GM23338 (cell line): ENCODE measurements at regions not wholly inside any gene's neighbourhood (a gene's known extent, or its start where the extent isn't known, plus 50 kb on each side); places are given as distances from the start of the nearest gene placed in this dataset.

Experiments used
- ATAC-seq: fragments of 200-7000 bp; cut with Tn5 transposase; 3 replicates; pipeline ENCODE4 v1.9.1; 2020
- DNase-seq: peaks from one replicate; pipeline ENCODE4 v3.0.0-alpha.2; 2015; ENCODE audit warnings: low spot score
- H2AFZ ChIP-seq: fragments of 200-600 bp; sonication (generic); 2 replicates; pipeline ENCODE4 v1.8.0; 2016; ENCODE audit warnings: antibody characterized with exemption, mild to moderate bottlenecking, moderate library complexity
- H3F3A ChIP-seq: fragments of 200-600 bp; sonication (generic); replicated peaks from 2 replicates; pipeline ENCODE4 v1.8.0; 2017; ENCODE audit warnings: antibody characterized with exemption, mixed run types, low read depth
- H3K27ac ChIP-seq: fragments of 200-600 bp; sonication (generic); 2 replicates; pipeline ENCODE4 v1.6.1; 2016; ENCODE audit warnings: low read depth
- H3K27me3 ChIP-seq: fragments of 200-600 bp; sonication (generic); 2 replicates; pipeline ENCODE4 v1.8.0; 2016; ENCODE audit warnings: mild to moderate bottlenecking, mixed run types, moderate library complexity; ENCODE audit not compliant: insufficient read depth
- H3K36me3 ChIP-seq: fragments of 200-600 bp; sonication (generic); 2 replicates; pipeline ENCODE4 v1.8.0; 2016; ENCODE audit warnings: mild to moderate bottlenecking; ENCODE audit not compliant: insufficient read depth
- H3K4me1 ChIP-seq: fragments of 200-600 bp; sonication (generic); 2 replicates; pipeline ENCODE4 v1.8.0; 2016; ENCODE audit warnings: mild to moderate bottlenecking, moderate library complexity; ENCODE audit not compliant: insufficient read depth
- H3K4me2 ChIP-seq: fragments of 200-600 bp; sonication (generic); 2 replicates; pipeline ENCODE4 v1.7.1; 2017; ENCODE audit warnings: mixed run types
- H3K4me3 ChIP-seq: fragments of 200-600 bp; sonication (generic); 2 replicates; pipeline ENCODE4 v1.6.1; 2016; ENCODE audit warnings: mixed run types
- H3K79me2 ChIP-seq: fragments of 200-600 bp; sonication (generic); replicated peaks from 2 replicates; pipeline ENCODE4 v1.8.0; 2017; ENCODE audit warnings: mild to moderate bottlenecking; ENCODE audit not compliant: insufficient read depth
- H3K9me2 ChIP-seq: fragments of 200-600 bp; sonication (generic); 2 replicates; pipeline ENCODE4 v1.8.0; 2017; ENCODE audit not compliant: insufficient read depth
- H4K20me1 ChIP-seq: fragments of 200-600 bp; sonication (generic); replicated peaks from 2 replicates; pipeline ENCODE4 v1.8.0; 2017; ENCODE audit warnings: mild to moderate bottlenecking; ENCODE audit not compliant: insufficient read depth
- H3K27ac Mint-ChIP-seq: 2 replicates; pipeline ENCODE4 v1.8.0; 2020; ENCODE audit warnings: inconsistent platforms, mild to moderate bottlenecking, moderate library complexity, mixed read lengths
- H3K27me3 Mint-ChIP-seq: 3 replicates; pipeline ENCODE4 v1.8.0; 2022; ENCODE audit warnings: low read depth, mild to moderate bottlenecking, moderate library complexity, mixed read lengths, inconsistent platforms; ENCODE audit not compliant: insufficient read depth, poor library complexity
- H3K36me3 Mint-ChIP-seq: 3 replicates; pipeline ENCODE4 v1.8.0; 2021; ENCODE audit warnings: low read depth, mild to moderate bottlenecking, inconsistent platforms, moderate library complexity, mixed read lengths
- H3K4me1 Mint-ChIP-seq: 3 replicates; pipeline ENCODE4 v1.8.0; 2020; ENCODE audit warnings: mild to moderate bottlenecking, inconsistent platforms, mixed read lengths
- H3K4me3 Mint-ChIP-seq: 3 replicates; pipeline ENCODE4 v1.8.0; 2021; ENCODE audit warnings: moderate library complexity, mild to moderate bottlenecking, inconsistent platforms, mixed read lengths
- H3K9me3 Mint-ChIP-seq: 3 replicates; pipeline ENCODE4 v1.8.0; 2020; ENCODE audit warnings: moderate library complexity, mild to moderate bottlenecking, inconsistent platforms, mixed read lengths
- CREB1 ChIP-seq: fragments of 250-450 bp; sonication (Bioruptor Pico); IDR thresholded peaks from 2 replicates; pipeline ENCODE4 v1.5.0; 2020; ENCODE audit warnings: low read depth, mild to moderate bottlenecking, moderate library complexity
- EZH2 ChIP-seq: fragments of 200-600 bp; sonication (generic); IDR thresholded peaks from one replicate; pipeline ENCODE4 v1.8.0; 2017; ENCODE audit warnings: antibody characterized with exemption, mild to moderate bottlenecking, low read depth; ENCODE audit not compliant: unreplicated experiment
- EZH2phosphoT487 ChIP-seq: fragments of 200-600 bp; sonication (generic); IDR thresholded peaks from one replicate; pipeline ENCODE4 v1.8.1; 2018; ENCODE audit warnings: antibody characterized with exemption; ENCODE audit not compliant: unreplicated experiment
- JUNB ChIP-seq: IDR thresholded peaks from one replicate; pipeline ENCODE4 v1.6.1; 2016; ENCODE audit warnings: antibody characterized with exemption; ENCODE audit not compliant: unreplicated experiment
- NANOG ChIP-seq: IDR thresholded peaks from 2 replicates; pipeline ENCODE4 v1.6.1; 2016; ENCODE audit warnings: antibody characterized with exemption, borderline replicate concordance
- POLR2AphosphoS5 ChIP-seq: IDR thresholded peaks from 2 replicates; pipeline ENCODE4 v1.6.1; 2016; ENCODE audit warnings: antibody characterized with exemption, low read depth
- REST ChIP-seq: IDR thresholded peaks from one replicate; pipeline ENCODE4 v1.6.1; 2018; ENCODE audit warnings: antibody characterized with exemption; ENCODE audit not compliant: unreplicated experiment
- STAT1 ChIP-seq: IDR thresholded peaks from one replicate; pipeline ENCODE4 v1.6.1; 2016; ENCODE audit warnings: antibody characterized with exemption; ENCODE audit not compliant: unreplicated experiment
- ZNF114 ChIP-seq: fragments of 250-450 bp; sonication (Bioruptor Pico); IDR thresholded peaks from 2 replicates; pipeline ENCODE4 v1.5.0; 2020; ENCODE audit warnings: mild to moderate bottlenecking, moderate library complexity
- ZNF331 ChIP-seq: fragments of 250-450 bp; sonication (Bioruptor Pico); IDR thresholded peaks from 2 replicates; pipeline ENCODE4 v1.5.0; 2020; ENCODE audit warnings: low read depth, mild to moderate bottlenecking, moderate library complexity
- ZNF462 ChIP-seq: fragments of 250-450 bp; sonication (Bioruptor Pico); IDR thresholded peaks from 2 replicates; pipeline ENCODE4 v1.5.0; 2020; ENCODE audit warnings: mild to moderate bottlenecking, moderate library complexity
- TF ChIP-seq, protein P1 (sequence below), 2 experiments: fragments of 200-600 bp in 1 of 2; sonication (generic) in 1 of 2; conservative IDR thresholded peaks; 2 replicates each; pipeline versions ENCODE4 v1.5.1 to v1.6.1; 2016 to 2017; ENCODE audit warnings: antibody characterized with exemption in 2 of 2, low read depth in 2 of 2, mild to moderate bottlenecking in 2 of 2, moderate library complexity in 1 of 2
- TF ChIP-seq, protein P2 (sequence below): IDR thresholded peaks from 2 replicates; pipeline ENCODE4 v1.6.1; 2016; ENCODE audit warnings: antibody characterized with exemption

- Histone ChIP-seq H3K36me3 (peaks cover 5% of the 10 kb centered on the region; the same call in 1 of the 2 replicates), H3K79me2 (no peaks in the 10 kb centered on the region), H3K4me1 (no peaks in the 10 kb centered on the region), H3K4me3 (no peak overlapping the region), H3K4me2 (no peak overlapping the region), H3K27ac (no peak overlapping the region), H3F3A (no peaks in the 10 kb centered on the region), H3K9me2 (no peaks in the 10 kb centered on the region), H3K27me3 (no peaks in the 10 kb centered on the region), H4K20me1 (no peaks in the 10 kb centered on the region), H2AFZ (no peak overlapping the region)
- peaks cover 16% of the 10 kb centered on the region for H3K36me3 Mint-ChIP-seq
- no peaks in the 10 kb centered on the region for H3K4me1 Mint-ChIP-seq
- H3K9me3 Mint-ChIP-seq: peaks cover 92% of the 10 kb centered on the region
- DNase-seq (no peak), ATAC-seq (no peak)
- peaks cover 1% of the 10 kb centered on the region for H3K27me3 Mint-ChIP-seq
- H3K4me3 Mint-ChIP-seq: no peak overlapping the region
- TF ChIP-seq, protein P1, sequence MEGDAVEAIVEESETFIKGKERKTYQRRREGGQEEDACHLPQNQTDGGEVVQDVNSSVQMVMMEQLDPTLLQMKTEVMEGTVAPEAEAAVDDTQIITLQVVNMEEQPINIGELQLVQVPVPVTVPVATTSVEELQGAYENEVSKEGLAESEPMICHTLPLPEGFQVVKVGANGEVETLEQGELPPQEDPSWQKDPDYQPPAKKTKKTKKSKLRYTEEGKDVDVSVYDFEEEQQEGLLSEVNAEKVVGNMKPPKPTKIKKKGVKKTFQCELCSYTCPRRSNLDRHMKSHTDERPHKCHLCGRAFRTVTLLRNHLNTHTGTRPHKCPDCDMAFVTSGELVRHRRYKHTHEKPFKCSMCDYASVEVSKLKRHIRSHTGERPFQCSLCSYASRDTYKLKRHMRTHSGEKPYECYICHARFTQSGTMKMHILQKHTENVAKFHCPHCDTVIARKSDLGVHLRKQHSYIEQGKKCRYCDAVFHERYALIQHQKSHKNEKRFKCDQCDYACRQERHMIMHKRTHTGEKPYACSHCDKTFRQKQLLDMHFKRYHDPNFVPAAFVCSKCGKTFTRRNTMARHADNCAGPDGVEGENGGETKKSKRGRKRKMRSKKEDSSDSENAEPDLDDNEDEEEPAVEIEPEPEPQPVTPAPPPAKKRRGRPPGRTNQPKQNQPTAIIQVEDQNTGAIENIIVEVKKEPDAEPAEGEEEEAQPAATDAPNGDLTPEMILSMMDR (conservative IDR thresholded peaks at IDR 0.05; ENCODE audit: low read depth in 2 of 2): no peak
- no peak for TF ChIP-seq CREB1 (CRISPR knock-in tag)
- TF ChIP-seq ZNF331: no peak
- no peak for TF ChIP-seq ZNF462 (CRISPR knock-in tag)
- TF ChIP-seq, protein P2, sequence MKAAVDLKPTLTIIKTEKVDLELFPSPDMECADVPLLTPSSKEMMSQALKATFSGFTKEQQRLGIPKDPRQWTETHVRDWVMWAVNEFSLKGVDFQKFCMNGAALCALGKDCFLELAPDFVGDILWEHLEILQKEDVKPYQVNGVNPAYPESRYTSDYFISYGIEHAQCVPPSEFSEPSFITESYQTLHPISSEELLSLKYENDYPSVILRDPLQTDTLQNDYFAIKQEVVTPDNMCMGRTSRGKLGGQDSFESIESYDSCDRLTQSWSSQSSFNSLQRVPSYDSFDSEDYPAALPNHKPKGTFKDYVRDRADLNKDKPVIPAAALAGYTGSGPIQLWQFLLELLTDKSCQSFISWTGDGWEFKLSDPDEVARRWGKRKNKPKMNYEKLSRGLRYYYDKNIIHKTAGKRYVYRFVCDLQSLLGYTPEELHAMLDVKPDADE: no peak
- no peak for TF ChIP-seq JUNB
- no peak for TF ChIP-seq EZH2
- TF ChIP-seq STAT1: no peak
- no peak for TF ChIP-seq POLR2AphosphoS5
- no peak for TF ChIP-seq EZH2phosphoT487
- no peak for TF ChIP-seq ZNF114 (CRISPR knock-in tag)
- no peak for TF ChIP-seq NANOG
- no peak for TF ChIP-seq REST
- H3K27ac Mint-ChIP-seq: no peak overlapping the region
Measured at GRCh38 chr7:153537271-153537670, 514.9 kb upstream of the DPP6 start.
